GM12891 (cell line): ENCODE measurements at regions not wholly inside any gene's neighbourhood (a gene's known extent, or its start where the extent isn't known, plus 50 kb on each side); places are given as distances from the start of the nearest gene placed in this dataset.
"Not testable (repeated sequence)": the region's sequence is repeated elsewhere in the genome, so short reads cannot be mapped to it uniquely, and the experiment has no call there.

ENCODE experiments used
- DNase-seq: peaks from one replicate; pipeline ENCODE4 v3.0.0; 2011; ENCODE audit warnings: low spot score; ENCODE audit not compliant: insufficient read length
- FAIRE-seq: peaks from 2 replicates; lab custom pipeline; 2011; peaks lifted over from hg19 to GRCh38; lab: Jason Lieb, UNC
- PAX5 ChIP-seq: IDR thresholded peaks from 2 replicates; pipeline ENCODE4 v1.6.1; 2011; ENCODE audit warnings: low read length, moderate library complexity, mild to moderate bottlenecking; ENCODE audit not compliant: insufficient read depth, severe bottlenecking
- POLR2A ChIP-seq: IDR thresholded peaks from 2 replicates; pipeline ENCODE4 v1.6.1; 2011; ENCODE audit warnings: low read depth, low read length, control low read depth
- POLR2AphosphoS5 ChIP-seq: IDR thresholded peaks from 2 replicates; pipeline ENCODE4 v1.6.1; 2011; ENCODE audit warnings: low read depth, low read length, control low read depth
- POU2F2 ChIP-seq: IDR thresholded peaks from 2 replicates; pipeline ENCODE4 v1.6.1; 2011; ENCODE audit warnings: low read depth, mild to moderate bottlenecking, control low read depth, low read length, moderate library complexity
- SPI1 ChIP-seq: IDR thresholded peaks from 2 replicates; pipeline ENCODE4 v1.6.1; 2011; ENCODE audit warnings: low read depth, low read length, control low read depth
- TAF1 ChIP-seq: IDR thresholded peaks from 2 replicates; pipeline ENCODE4 v1.6.1; 2011; ENCODE audit warnings: low read depth, low read length, control low read depth

- DNase-seq, FAIRE-seq: not testable (repeated sequence)
Observed at GRCh38 chr1:161454865-161455707, 50.2 kb upstream of the FCGR2A start.

GRCh38 chr1:161453950-161454864, 51.0 kb upstream of the FCGR2A start:
- DNase-seq, FAIRE-seq: not testable (repeated sequence)

- FAIRE-seq, DNase-seq: not testable (repeated sequence)
Observed at GRCh38 chr1:161451698-161452348, 53.4 kb upstream of the FCGR2A start.

- not testable (repeated sequence) for FAIRE-seq, DNase-seq
Observed at GRCh38 chr1:161447760-161448332, 57.4 kb upstream of the FCGR2A start.

- DNase-seq, FAIRE-seq: not testable (repeated sequence)
Observed at GRCh38 chr1:161447040-161447759, 58.1 kb upstream of the FCGR2A start.

GRCh38 chr1:161444725-161445124, 60.5 kb upstream of the FCGR2A start:
- FAIRE-seq, DNase-seq: not testable (repeated sequence)

- not testable (repeated sequence) for FAIRE-seq, DNase-seq
Observed at GRCh38 chr1:161444255-161444654, 61.0 kb upstream of the FCGR2A start.

GRCh38 chr1:161440312-161440894, 64.9 kb upstream of the FCGR2A start:
- DNase-seq (peak; percentile 80), FAIRE-seq (no peak)
- TF ChIP-seq POU2F2 (no peak), PAX5 (peak; percentile 24)

- TF ChIP-seq PAX5, result no peak
- no peak for TF ChIP-seq POLR2AphosphoS5
- no peak for TF ChIP-seq POU2F2
- no peak for TF ChIP-seq SPI1
- no peak for TF ChIP-seq TAF1
- no peak for TF ChIP-seq POLR2A
- FAIRE-seq, result no peak
- peak; percentile 31 for DNase-seq
Observed at GRCh38 chr1:161439280-161440232, 65.7 kb upstream of the FCGR2A start.

- FAIRE-seq, result not testable (repeated sequence)
Observed at GRCh38 chr1:161433191-161433590, 65.5 kb upstream of the CFAP126 start.

More at GRCh38 chr1:161433191-161433590, 65.5 kb upstream of the CFAP126 start:
- not testable (repeated sequence) for DNase-seq
